Naive thymus-derived CD4-positive, alpha-beta T cell (primary cell): ENCODE measurements at regions not wholly inside any gene's neighbourhood (a gene's known extent, or its start where the extent isn't known, plus 50 kb on each side); places are given as distances from the start of the nearest gene placed in this dataset.
"Not testable (repeated sequence)": the region's sequence is repeated elsewhere in the genome, so short reads cannot be mapped to it uniquely, and the experiment has no call there.

Experiments
- ATAC-seq: fragments of 150-1000 bp; cut with Tn5 transposase; 2 replicates; pipeline ENCODE4 v1.10.0; 2021; ENCODE audit warnings: mild to moderate bottlenecking, moderate library complexity
- CTCF ChIA-PET: fragments of 350-600 bp; sonication (Branson Sonifier 250); formaldehyde crosslinking; loops from one replicate; lab custom pipeline; 2021; ENCODE audit warnings: antibody characterized with exemption; lab: Charles Lee
- POLR2A ChIA-PET: fragments of 350-600 bp; sonication (Branson Sonifier 250); formaldehyde crosslinking; loops from one replicate; lab custom pipeline; 2021; ENCODE audit warnings: antibody characterized with exemption, inconsistent platforms; lab: Charles Lee
- DNase-seq, 9 donors: peaks; one replicate each; pipeline versions ENCODE4 v3.0.0 to v3.0.0-alpha.2; 2020 to 2022; ENCODE audit warnings: mixed read lengths in 1 of 9
- H3K27ac ChIP-seq: one replicate; pipeline ENCODE4 v1.7.0; 2013; ENCODE audit warnings: mild to moderate bottlenecking, low read depth, low read length, moderate library complexity
- H3K27me3 ChIP-seq, 2 donors: one replicate each; pipeline ENCODE4 v1.7.0; 2013; ENCODE audit warnings: low read length in 2 of 2, mild to moderate bottlenecking in 2 of 2, moderate library complexity in 2 of 2; ENCODE audit not compliant: control insufficient read depth in 2 of 2, insufficient read depth in 2 of 2
- H3K36me3 ChIP-seq, 3 experiments: 1 replicate in 2 of 3; 2 replicates in 1 of 3; pipeline ENCODE4 v1.7.0; 2013; ENCODE audit warnings: low read length in 3 of 3, mild to moderate bottlenecking in 3 of 3, moderate library complexity in 1 of 3; ENCODE audit not compliant: insufficient read depth in 3 of 3, control insufficient read depth in 2 of 3
- H3K4me1 ChIP-seq, 2 donors: one replicate each; pipeline ENCODE4 v1.7.0; 2013; ENCODE audit warnings: low read length in 2 of 2, mild to moderate bottlenecking in 2 of 2, moderate library complexity in 1 of 2; ENCODE audit not compliant: control insufficient read depth in 2 of 2, insufficient read depth in 2 of 2
- H3K4me3 ChIP-seq: 2 replicates; pipeline ENCODE4 v1.7.0; 2013; ENCODE audit warnings: mild to moderate bottlenecking, low read length
- H3K9me3 ChIP-seq, 3 experiments: 1 replicate in 2 of 3; 2 replicates in 1 of 3; pipeline ENCODE4 v1.7.0; 2013; ENCODE audit warnings: low read length in 3 of 3; ENCODE audit not compliant: control insufficient read depth in 2 of 3
- H3K27ac Mint-ChIP-seq, 9 donors: one replicate each; pipeline ENCODE4 v1.8.0; 2020 to 2022; ENCODE audit warnings: mixed read lengths in 9 of 9, mild to moderate bottlenecking in 8 of 9, moderate library complexity in 5 of 9, inconsistent platforms in 2 of 9
- H3K27me3 Mint-ChIP-seq, 5 donors: one replicate each; pipeline ENCODE4 v1.8.0; 2021 to 2022; ENCODE audit warnings: mixed read lengths in 5 of 5, mild to moderate bottlenecking in 1 of 5
- H3K36me3 Mint-ChIP-seq, 5 donors: one replicate each; pipeline ENCODE4 v1.8.0; 2020 to 2022; ENCODE audit warnings: mixed read lengths in 5 of 5, mild to moderate bottlenecking in 3 of 5, inconsistent platforms in 1 of 5
- H3K4me1 Mint-ChIP-seq, 7 donors: one replicate each; pipeline ENCODE4 v1.8.0; 2020 to 2022; ENCODE audit warnings: mixed read lengths in 7 of 7, mild to moderate bottlenecking in 3 of 7, inconsistent platforms in 1 of 7
- H3K4me3 Mint-ChIP-seq, 10 donors: one replicate each; pipeline ENCODE4 v1.8.0; 2020 to 2022; ENCODE audit warnings: mild to moderate bottlenecking in 10 of 10, mixed read lengths in 10 of 10, moderate library complexity in 6 of 10, inconsistent platforms in 2 of 10
- H3K9me3 Mint-ChIP-seq, 11 donors: one replicate each; pipeline ENCODE4 v1.8.0; 2020 to 2022; ENCODE audit warnings: mixed read lengths in 11 of 11, mild to moderate bottlenecking in 4 of 11, inconsistent platforms in 1 of 11, moderate library complexity in 1 of 11
- intact Hi-C, 2 donors: fragments of 100-400 bp; cut with micrococcal nuclease; formaldehyde crosslinking; loops; one replicate each; pipeline ENCODE4 v1.15.1; 2023

- H3K36me3 Mint-ChIP-seq = peaks cover 4 to 12% (median 7%) of the 10 kb centered on the region in 5 donors
- H3K36me3 ChIP-seq, H3K27ac ChIP-seq, H3K4me1 ChIP-seq, ATAC-seq, H3K9me3 ChIP-seq, H3K27me3 ChIP-seq, H3K4me3 ChIP-seq, CTCF ChIA-PET: not testable (repeated sequence)
- H3K4me1 Mint-ChIP-seq = peaks cover 0 to 13% (median 8%) of the 10 kb centered on the region in 7 donors
- H3K9me3 Mint-ChIP-seq = peaks cover 4 to 56% (median 19%) of the 10 kb centered on the region in 11 donors
- peak overlapping the region in 4 of 10 donors; percentile 9 to 45 (median 25) for H3K4me3 Mint-ChIP-seq
- peak overlapping the region in 2 of 9 donors; percentile 42 to 43 for H3K27ac Mint-ChIP-seq
- POLR2A ChIA-PET = interaction anchor here (1.4 kb wide), 1 partner anchor 44 kb away, joined by 4 read pairs; no protein-coding TSS in a partner anchor
- DNase-seq = peak in 7 of 9 donors; percentile 11 to 58 (median 36)
- intact Hi-C loops = loop anchor here in 1 of 2 donors (5.0 kb wide), 1 partner anchor 34 kb away; no protein-coding TSS in a partner anchor
- peaks cover 0 to 11% (median 0%) of the 10 kb centered on the region in 5 donors for H3K27me3 Mint-ChIP-seq
These were observed 57.5 kb upstream of the DNAJC1 start for GRCh38 chr10:22060984-22061383.

DNA sequence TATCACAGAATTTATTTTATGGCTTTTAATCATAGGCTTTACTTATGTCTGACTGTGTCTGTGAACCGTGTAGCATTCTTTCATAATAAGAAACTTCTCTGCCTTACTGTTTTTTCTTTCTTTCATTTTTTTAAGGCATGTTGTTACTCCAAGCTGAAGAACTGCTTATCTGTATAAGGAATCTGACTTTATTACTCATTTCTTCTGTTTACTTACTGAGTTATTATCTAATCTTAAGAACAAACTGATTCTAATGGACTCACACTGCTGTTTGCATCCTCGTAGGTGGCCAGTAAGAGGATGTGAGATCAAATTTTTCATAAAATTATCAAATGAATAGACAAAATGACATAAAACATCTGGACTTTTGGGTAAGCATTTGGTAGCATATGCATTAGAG lies 54.7 kb upstream of the DNAJC1 start:
- Histone ChIP-seq H3K27ac (no peak overlapping the region), H3K27me3 (peaks cover 0 to 4% of the 10 kb centered on the region in 2 donors), H3K4me1 (peaks cover 5% of the 10 kb centered on the region in 2 donors), H3K9me3 (no peaks in the 10 kb centered on the region), H3K36me3 (no peaks in the 10 kb centered on the region), H3K4me3 (no peak overlapping the region)
- CTCF ChIA-PET = interaction anchor here (0.7 kb wide), 1 partner anchor 23 kb away, joined by 3 read pairs; no protein-coding TSS in a partner anchor
- intact Hi-C loops = no loop called here
- POLR2A ChIA-PET = no interaction called here
- Mint-ChIP-seq H3K27me3 (peaks cover 0 to 11% (median 0%) of the 10 kb centered on the region in 5 donors), H3K9me3 (peaks cover under 1 to 41% (median 13%) of the 10 kb centered on the region in 11 donors), H3K36me3 (peaks cover 4 to 12% (median 4%) of the 10 kb centered on the region in 5 donors), H3K27ac (no peak overlapping the region), H3K4me3 (no peak overlapping the region), H3K4me1 (peaks cover 0 to 13% (median 8%) of the 10 kb centered on the region in 7 donors)
- DNase-seq (no peak), ATAC-seq (no peak)

DNA sequence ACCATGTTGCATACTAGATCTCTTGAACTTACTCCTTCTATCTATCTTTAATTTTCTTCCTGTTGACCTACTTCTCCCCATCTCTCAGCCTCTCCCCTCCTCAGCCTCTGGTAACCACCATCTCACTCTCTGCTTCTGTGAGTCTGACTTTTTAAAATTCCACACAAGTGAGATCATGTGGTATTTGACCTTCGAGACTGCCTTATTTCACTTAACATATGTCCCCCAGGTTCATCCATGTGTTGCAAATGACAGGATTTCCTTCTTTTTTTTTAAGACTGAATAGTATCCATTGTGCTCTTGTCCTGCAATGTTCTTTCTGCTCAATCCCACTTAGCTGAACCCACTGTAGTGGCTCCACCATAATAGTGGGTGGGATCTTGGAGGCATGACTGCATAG lies 51.4 kb upstream of the DNAJC1 start:
- Histone ChIP-seq H3K4me1 (no peaks in the 10 kb centered on the region), H3K9me3 (no peaks in the 10 kb centered on the region), H3K36me3 (no peaks in the 10 kb centered on the region), H3K27ac (no peak overlapping the region), H3K27me3 (peaks cover 0 to 4% of the 10 kb centered on the region in 2 donors), H3K4me3 (no peak overlapping the region)
- intact Hi-C loops = no loop called here
- Mint-ChIP-seq H3K36me3 (peaks cover 0 to 16% (median 4%) of the 10 kb centered on the region in 5 donors), H3K27me3 (peaks cover 0 to 10% (median 0%) of the 10 kb centered on the region in 5 donors), H3K4me1 (peaks cover 0 to 5% (median 0%) of the 10 kb centered on the region in 7 donors), H3K9me3 (peaks cover 1 to 30% (median 7%) of the 10 kb centered on the region in 11 donors), H3K4me3 (no peak overlapping the region), H3K27ac (peak overlapping the region in 1 of 9 donors; percentile 11)
- ChIA-PET CTCF (interaction anchor here (0.7 kb wide), 1 partner anchor 149 kb away, joined by 3 read pairs; no protein-coding TSS in a partner anchor), POLR2A (no interaction called here)
- ATAC-seq (no peak), DNase-seq (no peak)
